OCI-M1 (cell line): ENCODE measurements at regions not wholly inside any gene's neighbourhood (a gene's known extent, or its start where the extent isn't known, plus 50 kb on each side); places are given as distances from the start of the nearest gene placed in this dataset.
"Not testable (repeated sequence)": the region's sequence is repeated elsewhere in the genome, so short reads cannot be mapped to it uniquely, and the experiment has no call there.

Experiments
- DNase-seq: peaks from one replicate; lab custom pipeline; 2025; lab: John Stamatoyannopoulos, UW

GRCh38 chr20:48154040-48154765 lies 368.9 kb upstream of the SULF2 start:
- DNase-seq = no peak

- DNase-seq = no peak
These were observed 368.2 kb upstream of the SULF2 start for GRCh38 chr20:48153523-48153922.

- DNase-seq = no peak
These were observed 367.8 kb upstream of the SULF2 start for GRCh38 chr20:48153103-48153502.

- DNase-seq = no peak
These were observed 365.3 kb upstream of the SULF2 start for GRCh38 chr20:48150568-48150967.

GRCh38 chr20:48149902-48150301 lies 364.6 kb upstream of the SULF2 start:
- DNase-seq = no peak

GRCh38 chr20:48148916-48149672 lies 363.8 kb upstream of the SULF2 start:
- DNase-seq = no peak

- DNase-seq = no peak
These were observed 362.7 kb upstream of the SULF2 start for GRCh38 chr20:48148020-48148419.

- DNase-seq = no peak
These were observed 362.0 kb upstream of the SULF2 start for GRCh38 chr20:48147311-48147710.

GRCh38 chr20:48146877-48147276 lies 361.6 kb upstream of the SULF2 start:
- DNase-seq = no peak

- DNase-seq = no peak
These were observed 361.0 kb upstream of the SULF2 start for GRCh38 chr20:48146308-48146707.

GRCh38 chr20:48143435-48144081 lies 358.3 kb upstream of the SULF2 start:
- DNase-seq = peak; percentile 73

GRCh38 chr20:48142516-48142773 lies 357.2 kb upstream of the SULF2 start:
- DNase-seq = no peak

GRCh38 chr20:48141660-48142515 lies 356.6 kb upstream of the SULF2 start:
- no peak for DNase-seq

GRCh38 chr20:48139262-48140041 lies 354.2 kb upstream of the SULF2 start:
- peak; percentile 47 for DNase-seq

- DNase-seq = no peak
These were observed 347.6 kb upstream of the SULF2 start for GRCh38 chr20:48132834-48133233.

GRCh38 chr20:48131581-48131980 lies 346.3 kb upstream of the SULF2 start:
- DNase-seq = no peak

- no peak for DNase-seq
These were observed 344.2 kb upstream of the SULF2 start for GRCh38 chr20:48129345-48129942.

- DNase-seq = no peak
These were observed 343.2 kb upstream of the SULF2 start for GRCh38 chr20:48128436-48128835.

- not testable (repeated sequence) for DNase-seq
These were observed 342.7 kb upstream of the SULF2 start for GRCh38 chr20:48127964-48128363.

GRCh38 chr20:48127133-48127532 lies 341.9 kb upstream of the SULF2 start:
- DNase-seq = not testable (repeated sequence)

- no peak for DNase-seq
These were observed 341.0 kb upstream of the SULF2 start for GRCh38 chr20:48126227-48126740.
